ENCODE measurements at regions not wholly inside any gene's neighbourhood (a gene's known extent, or its start where the extent isn't known, plus 50 kb on each side); places are given as distances from the start of the nearest gene placed in this dataset.
"Not testable (repeated sequence)": the region's sequence is repeated elsewhere in the genome, so short reads cannot be mapped to it uniquely, and the experiment has no call there.

- no peak overlapping the region for H3K27ac ChIP-seq (ENCODE audit: low read depth, low read length)
- H3K4me1 ChIP-seq (ENCODE audit: insufficient read depth, low read length) = peaks cover 8% of the 10 kb centered on the region
- WGBS = 80% methylated on average over 1 of the region's 3 CpGs
- no peaks in the 10 kb centered on the region for H3K9me3 ChIP-seq (ENCODE audit: insufficient read depth, low read depth, low read length)
- H3K4me3 ChIP-seq (ENCODE audit: low read length) = no peak overlapping the region
- no peak overlapping the region for H3K9ac ChIP-seq (ENCODE audit: low read depth, low read length)
- H3K36me3 ChIP-seq (ENCODE audit: insufficient read depth, low read length) = no peaks in the 10 kb centered on the region
- H3K27me3 ChIP-seq (ENCODE audit: insufficient read depth, low read length) = no peaks in the 10 kb centered on the region
Observed at GRCh38 chr11:21785351-21785750, 407.5 kb upstream of the ANO5 start.

- Histone ChIP-seq H3K27ac (ENCODE audit: low read depth, low read length) (no peak overlapping the region), H3K9me3 (ENCODE audit: insufficient read depth, low read depth, low read length) (no peaks in the 10 kb centered on the region), H3K27me3 (ENCODE audit: insufficient read depth, low read length) (no peaks in the 10 kb centered on the region), H3K4me3 (ENCODE audit: low read length) (no peak overlapping the region), H3K36me3 (ENCODE audit: insufficient read depth, low read length) (no peaks in the 10 kb centered on the region), H3K9ac (ENCODE audit: low read depth, low read length) (no peak overlapping the region), H3K4me1 (ENCODE audit: insufficient read depth, low read length) (no peaks in the 10 kb centered on the region)
- 96% methylated on average over 2 of the region's 2 CpGs for WGBS
Observed at GRCh38 chr11:21794306-21794705, 398.6 kb upstream of the ANO5 start.

GRCh38 chr11:21798216-21798615 is 394.7 kb upstream of the ANO5 start:
- Histone ChIP-seq H3K4me1 (ENCODE audit: insufficient read depth, low read length) (no peaks in the 10 kb centered on the region), H3K27ac (ENCODE audit: low read depth, low read length) (no peak overlapping the region), H3K9me3 (ENCODE audit: insufficient read depth, low read depth, low read length) (no peaks in the 10 kb centered on the region), H3K36me3 (ENCODE audit: insufficient read depth, low read length) (no peaks in the 10 kb centered on the region), H3K4me3 (ENCODE audit: low read length) (no peak overlapping the region), H3K9ac (ENCODE audit: low read depth, low read length) (no peak overlapping the region), H3K27me3 (ENCODE audit: insufficient read depth, low read length) (no peaks in the 10 kb centered on the region)
- WGBS = 84% methylated on average over 2 of the region's 2 CpGs

- H3K36me3 ChIP-seq (ENCODE audit: insufficient read depth, low read length); H3K9ac ChIP-seq (ENCODE audit: low read depth, low read length); H3K4me1 ChIP-seq (ENCODE audit: insufficient read depth, low read length); H3K27ac ChIP-seq (ENCODE audit: low read depth, low read length); H3K4me3 ChIP-seq (ENCODE audit: low read length); H3K27me3 ChIP-seq (ENCODE audit: insufficient read depth, low read length): not testable (repeated sequence)
- peaks cover 13% of the 10 kb centered on the region for H3K9me3 ChIP-seq (ENCODE audit: insufficient read depth, low read depth, low read length)
- 89% methylated on average over 1 of the region's 1 CpG for WGBS
Observed at GRCh38 chr11:21804523-21804922, 388.4 kb upstream of the ANO5 start.

- Histone ChIP-seq H3K4me3 (ENCODE audit: low read length) (no peak overlapping the region), H3K36me3 (ENCODE audit: insufficient read depth, low read length) (no peaks in the 10 kb centered on the region), H3K9ac (ENCODE audit: low read depth, low read length) (no peak overlapping the region), H3K27ac (ENCODE audit: low read depth, low read length) (no peak overlapping the region), H3K27me3 (ENCODE audit: insufficient read depth, low read length) (no peaks in the 10 kb centered on the region), H3K9me3 (ENCODE audit: insufficient read depth, low read depth, low read length) (peaks cover 13% of the 10 kb centered on the region), H3K4me1 (ENCODE audit: insufficient read depth, low read length) (no peaks in the 10 kb centered on the region)
- 71% methylated on average over 1 of the region's 1 CpG for WGBS
Observed at GRCh38 chr11:21806508-21806907, 386.4 kb upstream of the ANO5 start.

- Histone ChIP-seq H3K9me3 (ENCODE audit: insufficient read depth, low read depth, low read length) (peaks cover 13% of the 10 kb centered on the region), H3K27ac (ENCODE audit: low read depth, low read length) (no peak overlapping the region), H3K4me1 (ENCODE audit: insufficient read depth, low read length) (no peaks in the 10 kb centered on the region), H3K9ac (ENCODE audit: low read depth, low read length) (no peak overlapping the region), H3K27me3 (ENCODE audit: insufficient read depth, low read length) (no peaks in the 10 kb centered on the region), H3K36me3 (ENCODE audit: insufficient read depth, low read length) (no peaks in the 10 kb centered on the region), H3K4me3 (ENCODE audit: low read length) (no peak overlapping the region)
- 100% methylated on average over 1 of the region's 1 CpG for WGBS
Observed at GRCh38 chr11:21806947-21807346, 385.9 kb upstream of the ANO5 start.

GRCh38 chr11:21807350-21807749 is 385.5 kb upstream of the ANO5 start:
- WGBS = 89% methylated on average over 2 of the region's 2 CpGs
- no peaks in the 10 kb centered on the region for H3K27me3 ChIP-seq (ENCODE audit: insufficient read depth, low read length)
- H3K9ac ChIP-seq (ENCODE audit: low read depth, low read length) = no peak overlapping the region
- no peak overlapping the region for H3K4me3 ChIP-seq (ENCODE audit: low read length)
- no peaks in the 10 kb centered on the region for H3K4me1 ChIP-seq (ENCODE audit: insufficient read depth, low read length)
- H3K27ac ChIP-seq (ENCODE audit: low read depth, low read length) = no peak overlapping the region
- peaks cover 13% of the 10 kb centered on the region for H3K9me3 ChIP-seq (ENCODE audit: insufficient read depth, low read depth, low read length)
- no peaks in the 10 kb centered on the region for H3K36me3 ChIP-seq (ENCODE audit: insufficient read depth, low read length)

GRCh38 chr11:21810650-21811049 is 382.2 kb upstream of the ANO5 start:
- Histone ChIP-seq H3K27me3 (ENCODE audit: insufficient read depth, low read length) (no peaks in the 10 kb centered on the region), H3K36me3 (ENCODE audit: insufficient read depth, low read length) (no peaks in the 10 kb centered on the region), H3K27ac (ENCODE audit: low read depth, low read length) (no peak overlapping the region), H3K4me1 (ENCODE audit: insufficient read depth, low read length) (no peaks in the 10 kb centered on the region), H3K9ac (ENCODE audit: low read depth, low read length) (no peak overlapping the region), H3K9me3 (ENCODE audit: insufficient read depth, low read depth, low read length) (no peaks in the 10 kb centered on the region), H3K4me3 (ENCODE audit: low read length) (no peak overlapping the region)
- WGBS = 94% methylated on average over 7 of the region's 7 CpGs

GRCh38 chr11:21811572-21811971 is 381.3 kb upstream of the ANO5 start:
- 59% methylated on average over 4 of the region's 4 CpGs for WGBS

GRCh38 chr11:21814169-21814568 is 378.7 kb upstream of the ANO5 start:
- H3K27ac ChIP-seq (ENCODE audit: low read depth, low read length) = no peak overlapping the region
- no peaks in the 10 kb centered on the region for H3K36me3 ChIP-seq (ENCODE audit: insufficient read depth, low read length)
- no peak overlapping the region for H3K9ac ChIP-seq (ENCODE audit: low read depth, low read length)
- no peak overlapping the region for H3K4me3 ChIP-seq (ENCODE audit: low read length)
- no peaks in the 10 kb centered on the region for H3K27me3 ChIP-seq (ENCODE audit: insufficient read depth, low read length)
- H3K4me1 ChIP-seq (ENCODE audit: insufficient read depth, low read length) = no peaks in the 10 kb centered on the region
- H3K9me3 ChIP-seq (ENCODE audit: insufficient read depth, low read depth, low read length) = no peaks in the 10 kb centered on the region
- 92% methylated on average over 3 of the region's 3 CpGs for WGBS

More at GRCh38 chr11:21811572-21811971, 381.3 kb upstream of the ANO5 start:
- H3K36me3 ChIP-seq (ENCODE audit: insufficient read depth, low read length) = no peaks in the 10 kb centered on the region
- H3K27ac ChIP-seq (ENCODE audit: low read depth, low read length) = no peak overlapping the region
- H3K9me3 ChIP-seq (ENCODE audit: insufficient read depth, low read depth, low read length) = no peaks in the 10 kb centered on the region
- H3K27me3 ChIP-seq (ENCODE audit: insufficient read depth, low read length) = no peaks in the 10 kb centered on the region
- no peak overlapping the region for H3K9ac ChIP-seq (ENCODE audit: low read depth, low read length)
- no peaks in the 10 kb centered on the region for H3K4me1 ChIP-seq (ENCODE audit: insufficient read depth, low read length)
- H3K4me3 ChIP-seq (ENCODE audit: low read length) = no peak overlapping the region

- H3K9me3 ChIP-seq (ENCODE audit: insufficient read depth, low read depth, low read length) = no peaks in the 10 kb centered on the region
- 99% methylated on average over 3 of the region's 3 CpGs for WGBS
- no peaks in the 10 kb centered on the region for H3K27me3 ChIP-seq (ENCODE audit: insufficient read depth, low read length)
- H3K4me3 ChIP-seq (ENCODE audit: low read length) = no peak overlapping the region
- no peaks in the 10 kb centered on the region for H3K4me1 ChIP-seq (ENCODE audit: insufficient read depth, low read length)
- no peak overlapping the region for H3K27ac ChIP-seq (ENCODE audit: low read depth, low read length)
- H3K36me3 ChIP-seq (ENCODE audit: insufficient read depth, low read length) = no peaks in the 10 kb centered on the region
- H3K9ac ChIP-seq (ENCODE audit: low read depth, low read length) = no peak overlapping the region
Observed at GRCh38 chr11:21817696-21818095, 375.2 kb upstream of the ANO5 start.

- Histone ChIP-seq H3K36me3 (ENCODE audit: insufficient read depth, low read length) (no peaks in the 10 kb centered on the region), H3K9me3 (ENCODE audit: insufficient read depth, low read depth, low read length) (no peaks in the 10 kb centered on the region), H3K4me1 (ENCODE audit: insufficient read depth, low read length) (no peaks in the 10 kb centered on the region), H3K4me3 (ENCODE audit: low read length) (no peak overlapping the region), H3K27ac (ENCODE audit: low read depth, low read length) (no peak overlapping the region), H3K27me3 (ENCODE audit: insufficient read depth, low read length) (no peaks in the 10 kb centered on the region), H3K9ac (ENCODE audit: low read depth, low read length) (no peak overlapping the region)
Observed at GRCh38 chr11:21820176-21820575, 372.7 kb upstream of the ANO5 start.
